ENCODE measurements at regions not wholly inside any gene's neighbourhood (a gene's known extent, or its start where the extent isn't known, plus 50 kb on each side); places are given as distances from the start of the nearest gene placed in this dataset.

DNA sequence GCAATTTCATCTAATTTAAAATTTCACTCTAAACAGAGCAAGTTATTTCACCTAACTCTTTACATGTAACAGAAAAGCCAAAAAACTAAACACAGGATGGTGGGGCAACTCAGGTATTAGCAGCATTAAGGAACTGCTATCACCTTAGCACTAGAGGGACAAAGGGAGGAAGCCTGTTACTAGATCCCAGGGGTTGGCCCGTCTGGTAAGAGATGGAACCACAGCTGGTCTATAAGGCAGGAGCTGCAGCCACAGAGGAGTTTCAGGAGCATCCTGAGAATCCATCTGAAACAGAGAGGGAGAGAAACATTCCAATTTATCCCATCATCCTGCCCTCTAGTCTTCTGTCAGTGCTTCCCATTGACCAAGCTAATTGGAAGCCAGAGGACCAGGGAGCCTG lies 300.3 kb downstream of the MRPS30 start:
- TF ChIP-seq, protein P1, sequence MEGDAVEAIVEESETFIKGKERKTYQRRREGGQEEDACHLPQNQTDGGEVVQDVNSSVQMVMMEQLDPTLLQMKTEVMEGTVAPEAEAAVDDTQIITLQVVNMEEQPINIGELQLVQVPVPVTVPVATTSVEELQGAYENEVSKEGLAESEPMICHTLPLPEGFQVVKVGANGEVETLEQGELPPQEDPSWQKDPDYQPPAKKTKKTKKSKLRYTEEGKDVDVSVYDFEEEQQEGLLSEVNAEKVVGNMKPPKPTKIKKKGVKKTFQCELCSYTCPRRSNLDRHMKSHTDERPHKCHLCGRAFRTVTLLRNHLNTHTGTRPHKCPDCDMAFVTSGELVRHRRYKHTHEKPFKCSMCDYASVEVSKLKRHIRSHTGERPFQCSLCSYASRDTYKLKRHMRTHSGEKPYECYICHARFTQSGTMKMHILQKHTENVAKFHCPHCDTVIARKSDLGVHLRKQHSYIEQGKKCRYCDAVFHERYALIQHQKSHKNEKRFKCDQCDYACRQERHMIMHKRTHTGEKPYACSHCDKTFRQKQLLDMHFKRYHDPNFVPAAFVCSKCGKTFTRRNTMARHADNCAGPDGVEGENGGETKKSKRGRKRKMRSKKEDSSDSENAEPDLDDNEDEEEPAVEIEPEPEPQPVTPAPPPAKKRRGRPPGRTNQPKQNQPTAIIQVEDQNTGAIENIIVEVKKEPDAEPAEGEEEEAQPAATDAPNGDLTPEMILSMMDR (IDR thresholded peaks at IDR 0.05; ENCODE audit: insufficient read depth, low read depth, low read length), result no peak
- no peak for TF ChIP-seq EZH2 (IDR thresholded peaks at IDR 0.05; ENCODE audit: insufficient read depth, low read length)

Measured in astrocyte (in vitro differentiated cells and primary cell).